ENCODE measurements at regions not wholly inside any gene's neighbourhood (a gene's known extent, or its start where the extent isn't known, plus 50 kb on each side); places are given as distances from the start of the nearest gene placed in this dataset.

DNA sequence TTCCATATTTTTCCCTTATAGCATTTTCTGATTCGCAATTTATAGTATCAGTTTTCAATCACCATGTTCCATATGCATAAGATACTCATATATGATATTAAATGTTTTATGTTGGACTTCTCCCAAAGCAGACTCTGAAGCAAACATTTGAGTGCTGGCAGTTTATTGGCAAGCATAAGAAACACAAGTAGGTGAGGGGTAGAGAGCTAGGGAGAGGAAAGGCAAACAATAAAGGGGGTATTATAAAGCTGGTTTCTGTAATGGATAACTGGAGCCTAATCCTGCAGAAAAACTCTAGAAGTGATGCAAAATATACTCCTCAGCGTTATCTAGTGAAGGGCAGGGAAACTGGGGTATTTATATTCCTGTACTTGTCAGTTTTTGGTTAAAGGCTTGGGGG lies 491.5 kb upstream of the TGFBR2 start:
- Histone ChIP-seq H3K36me3 (no peaks in the 10 kb centered on the region), H3K4me3 (ENCODE audit: low read depth in 1 of 2, low read length in 1 of 2) (no peak overlapping the region), H3K9me3 (no peaks in the 10 kb centered on the region), H3K27me3 (no peaks in the 10 kb centered on the region), H3K27ac (no peak overlapping the region), H3K4me1 (ENCODE audit: control insufficient read depth in 1 of 2, insufficient read depth in 1 of 2, low read depth in 1 of 2, low read length in 1 of 2) (no peaks in the 10 kb centered on the region)
- TF ChIP-seq CTCF (IDR thresholded peaks at IDR 0.05) = no peak

- Histone ChIP-seq H3K27ac (no peak overlapping the region), H3K4me3 (ENCODE audit: low read depth in 1 of 2, low read length in 1 of 2) (no peak overlapping the region), H3K36me3 (no peaks in the 10 kb centered on the region), H3K27me3 (no peaks in the 10 kb centered on the region), H3K4me1 (ENCODE audit: control insufficient read depth in 1 of 2, insufficient read depth in 1 of 2, low read depth in 1 of 2, low read length in 1 of 2) (no peaks in the 10 kb centered on the region), H3K9me3 (no peaks in the 10 kb centered on the region)
- TF ChIP-seq CTCF (IDR thresholded peaks at IDR 0.05) = no peak
These were observed 484.0 kb upstream of the TGFBR2 start for GRCh38 chr3:30122359-30122758.

DNA sequence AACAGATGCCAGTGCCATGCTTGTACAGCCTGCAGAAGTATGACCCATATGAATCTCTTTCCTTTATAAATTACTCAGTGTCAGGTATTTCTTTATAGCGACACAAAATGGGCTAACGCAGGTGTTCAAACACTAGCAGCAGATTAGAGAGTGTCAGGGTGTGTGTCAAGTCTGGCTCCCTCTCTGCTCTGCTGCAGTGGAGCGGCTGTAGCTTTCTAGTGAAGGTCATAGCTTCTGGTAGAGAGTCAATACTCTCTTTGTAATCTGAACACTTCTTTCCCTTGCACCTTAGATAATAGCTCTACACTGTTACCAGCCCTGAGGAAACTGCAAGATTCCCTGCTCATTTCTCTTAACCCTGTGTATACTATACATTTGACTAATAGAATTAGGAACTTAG lies 483.2 kb upstream of the TGFBR2 start:
- no peaks in the 10 kb centered on the region for H3K27me3 ChIP-seq
- no peaks in the 10 kb centered on the region for H3K36me3 ChIP-seq
- H3K27ac ChIP-seq = no peak overlapping the region
- H3K4me3 ChIP-seq (ENCODE audit: low read depth in 1 of 2, low read length in 1 of 2) = no peak overlapping the region
- no peaks in the 10 kb centered on the region for H3K9me3 ChIP-seq
- no peaks in the 10 kb centered on the region for H3K4me1 ChIP-seq (ENCODE audit: control insufficient read depth in 1 of 2, insufficient read depth in 1 of 2, low read depth in 1 of 2, low read length in 1 of 2)
- TF ChIP-seq CTCF (IDR thresholded peaks at IDR 0.05) = no peak

DNA sequence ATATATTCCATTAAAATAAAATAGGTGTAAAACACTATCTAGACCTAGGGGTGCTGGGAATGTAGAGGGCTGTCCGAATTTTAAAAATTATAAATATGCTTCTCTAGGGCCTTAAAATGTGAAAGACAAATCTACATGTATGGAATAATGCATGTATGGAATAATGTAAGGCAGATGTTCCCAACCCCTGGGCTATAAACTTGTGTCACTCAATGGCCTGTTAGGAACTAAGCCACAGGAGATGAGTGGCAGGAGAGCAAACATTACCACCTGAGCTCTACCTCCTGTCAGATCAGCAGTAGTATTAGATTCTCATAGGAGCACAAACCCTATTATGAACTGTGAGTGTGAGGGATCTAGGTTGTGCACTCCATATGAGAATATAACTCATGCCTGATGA lies 482.6 kb upstream of the TGFBR2 start:
- TF ChIP-seq CTCF (IDR thresholded peaks at IDR 0.05) = no peak
- Histone ChIP-seq H3K4me1 (ENCODE audit: control insufficient read depth in 1 of 2, insufficient read depth in 1 of 2, low read depth in 1 of 2, low read length in 1 of 2) (no peaks in the 10 kb centered on the region), H3K9me3 (no peaks in the 10 kb centered on the region), H3K27ac (no peak overlapping the region), H3K36me3 (no peaks in the 10 kb centered on the region), H3K4me3 (ENCODE audit: low read depth in 1 of 2, low read length in 1 of 2) (no peak overlapping the region), H3K27me3 (no peaks in the 10 kb centered on the region)

DNA sequence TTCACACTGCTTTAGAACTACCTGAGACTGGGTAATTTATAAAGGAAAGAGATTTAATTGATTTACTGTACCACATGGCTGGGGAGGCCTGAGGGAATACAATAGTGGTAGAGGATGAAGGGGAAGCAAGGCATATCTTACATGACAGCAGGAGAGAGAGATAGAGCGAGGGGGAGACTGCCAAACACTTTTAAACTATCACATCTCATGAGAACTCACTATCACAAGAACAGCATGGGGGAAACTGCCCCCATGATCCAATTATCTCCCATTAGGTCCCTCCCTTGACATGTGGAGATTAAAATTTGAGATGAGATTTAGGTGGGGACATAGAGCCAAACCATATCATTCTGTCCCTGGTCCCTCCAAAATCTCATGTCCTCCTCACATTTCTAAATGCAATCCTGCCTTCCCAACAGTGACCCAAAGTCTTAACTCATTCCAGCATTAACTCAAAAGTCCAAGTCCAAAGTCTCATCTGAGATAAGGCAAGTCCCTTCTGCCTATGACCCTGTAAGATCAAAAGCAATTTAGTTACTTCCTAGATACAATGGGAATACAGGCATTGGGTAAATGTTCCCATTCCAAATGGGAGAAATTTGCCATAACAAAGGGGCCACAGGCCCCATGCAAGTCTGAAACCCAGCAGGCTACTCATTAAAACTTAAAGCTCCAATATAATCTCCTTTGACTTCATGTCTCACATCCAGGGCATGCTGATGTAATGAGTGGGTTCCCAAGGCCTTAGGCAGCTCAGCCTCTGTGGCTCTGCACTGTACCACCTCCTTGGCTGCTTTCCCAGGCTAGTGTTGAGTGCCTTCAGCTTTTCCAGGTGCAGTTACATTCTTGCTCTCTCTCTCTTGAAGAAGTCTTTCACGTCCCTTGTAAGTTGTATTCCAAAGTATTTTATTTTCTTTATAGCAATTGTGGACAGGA lies 481.7 kb upstream of the TGFBR2 start:
- no peak overlapping the region for H3K27ac ChIP-seq
- H3K36me3 ChIP-seq = no peaks in the 10 kb centered on the region
- no peaks in the 10 kb centered on the region for H3K9me3 ChIP-seq
- H3K4me3 ChIP-seq (ENCODE audit: low read depth in 1 of 2, low read length in 1 of 2) = no peak overlapping the region
- H3K4me1 ChIP-seq (ENCODE audit: control insufficient read depth in 1 of 2, insufficient read depth in 1 of 2, low read depth in 1 of 2, low read length in 1 of 2) = no peaks in the 10 kb centered on the region
- no peaks in the 10 kb centered on the region for H3K27me3 ChIP-seq
- TF ChIP-seq CTCF (IDR thresholded peaks at IDR 0.05) = no peak
